GM19025 (cell line): ENCODE measurements at regions not wholly inside any gene's neighbourhood (a gene's known extent, or its start where the extent isn't known, plus 50 kb on each side); places are given as distances from the start of the nearest gene placed in this dataset.
"Not testable (repeated sequence)": the region's sequence is repeated elsewhere in the genome, so short reads cannot be mapped to it uniquely, and the experiment has no call there.

ENCODE experiments used
- ATAC-seq: cut with Tn5 transposase; IDR thresholded peaks from one replicate; pipeline ENCODE4 v1.9.1; 2021; ENCODE audit warnings: mild to moderate bottlenecking, low read depth, moderate library complexity; ENCODE audit not compliant: unreplicated experiment

- peak; percentile 47 for ATAC-seq
These were observed 439.8 kb downstream of the SOX9 start for GRCh38 chr17:72560303-72561247.

GRCh38 chr17:72561266-72561665 is 440.4 kb downstream of the SOX9 start:
- no peak for ATAC-seq

- ATAC-seq, result no peak
These were observed 440.9 kb downstream of the SOX9 start for GRCh38 chr17:72561680-72562079.

GRCh38 chr17:72562615-72563188 is 441.9 kb downstream of the SOX9 start:
- ATAC-seq, result no peak

GRCh38 chr17:72563952-72564351 is 443.1 kb downstream of the SOX9 start:
- ATAC-seq, result no peak

- no peak for ATAC-seq
These were observed 444.2 kb downstream of the SOX9 start for GRCh38 chr17:72565006-72565405.

GRCh38 chr17:72565758-72566157 is 444.9 kb downstream of the SOX9 start:
- ATAC-seq, result no peak

- no peak for ATAC-seq
These were observed 446.1 kb downstream of the SOX9 start for GRCh38 chr17:72566671-72567484.

- ATAC-seq, result no peak
These were observed 447.0 kb downstream of the SOX9 start for GRCh38 chr17:72567774-72568173.

- no peak for ATAC-seq
These were observed 448.5 kb downstream of the SOX9 start for GRCh38 chr17:72569148-72569946.

- no peak for ATAC-seq
These were observed 451.1 kb downstream of the SOX9 start for GRCh38 chr17:72571813-72572396.

GRCh38 chr17:72572604-72573491 is 452.0 kb downstream of the SOX9 start:
- no peak for ATAC-seq

GRCh38 chr17:72573492-72573801 is 452.6 kb downstream of the SOX9 start:
- ATAC-seq, result not testable (repeated sequence)

GRCh38 chr17:72574675-72575510 is 454.1 kb downstream of the SOX9 start:
- no peak for ATAC-seq

GRCh38 chr17:72575542-72576233 is 454.9 kb downstream of the SOX9 start:
- ATAC-seq, result no peak

GRCh38 chr17:72576289-72576759 is 455.5 kb downstream of the SOX9 start:
- ATAC-seq, result no peak

- ATAC-seq, result no peak
These were observed 458.1 kb downstream of the SOX9 start for GRCh38 chr17:72578817-72579470.
